Osteocyte (in vitro differentiated cells): ENCODE measurements at regions not wholly inside any gene's neighbourhood (a gene's known extent, or its start where the extent isn't known, plus 50 kb on each side); places are given as distances from the start of the nearest gene placed in this dataset.

ENCODE experiments used
- DNase-seq: peaks from one replicate; pipeline ENCODE4 v3.0.0; 2021; ENCODE audit warnings: mixed read lengths; ENCODE audit not compliant: unreplicated experiment; ENCODE audit errors: extremely low spot score
- H3K27ac Mint-ChIP-seq: one replicate; pipeline ENCODE4 v1.8.0; 2021; ENCODE audit warnings: mild to moderate bottlenecking, mixed read lengths; ENCODE audit not compliant: unreplicated experiment
- H3K27me3 Mint-ChIP-seq: one replicate; pipeline ENCODE4 v1.8.0; 2021; ENCODE audit warnings: mixed read lengths; ENCODE audit not compliant: unreplicated experiment
- H3K36me3 Mint-ChIP-seq: one replicate; pipeline ENCODE4 v1.8.0; 2021; ENCODE audit warnings: mixed read lengths; ENCODE audit not compliant: unreplicated experiment
- H3K4me1 Mint-ChIP-seq: one replicate; pipeline ENCODE4 v1.8.0; 2021; ENCODE audit warnings: mixed read lengths; ENCODE audit not compliant: unreplicated experiment
- H3K4me3 Mint-ChIP-seq: one replicate; pipeline ENCODE4 v1.8.0; 2021; ENCODE audit warnings: mild to moderate bottlenecking, moderate library complexity, mixed read lengths; ENCODE audit not compliant: unreplicated experiment
- H3K9me3 Mint-ChIP-seq: one replicate; pipeline ENCODE4 v1.8.0; 2021; ENCODE audit warnings: mixed read lengths; ENCODE audit not compliant: unreplicated experiment
- TF ChIP-seq, protein P1 (sequence below): fragments of 200-600 bp; sonication (generic); IDR thresholded peaks from 2 replicates; pipeline ENCODE4 v1.5.0; 2021; ENCODE audit warnings: antibody characterized with exemption, mild to moderate bottlenecking, moderate library complexity

DNA sequence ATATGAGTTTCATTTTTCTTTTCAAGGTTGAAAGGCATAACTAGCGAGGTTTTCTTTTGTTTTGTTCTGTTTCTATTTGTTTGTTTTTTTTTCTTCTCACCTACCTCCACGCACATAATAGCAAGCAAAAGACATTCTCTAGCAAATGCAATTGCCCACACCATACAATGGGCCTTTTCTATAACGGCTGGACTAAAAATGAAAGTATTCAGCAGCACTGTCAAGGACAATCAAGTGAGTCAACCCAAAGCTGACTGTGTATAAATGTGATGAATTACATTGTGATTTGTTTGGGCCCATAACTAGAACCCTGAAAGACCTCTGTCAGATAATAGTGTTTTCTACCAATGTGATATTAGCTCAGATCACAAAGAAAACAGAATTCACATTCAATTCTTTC, 496.7 kb downstream of the RNF144B start:
- Mint-ChIP-seq H3K27ac (no peak overlapping the region), H3K36me3 (no peaks in the 10 kb centered on the region), H3K9me3 (peaks cover 7% of the 10 kb centered on the region), H3K27me3 (no peaks in the 10 kb centered on the region), H3K4me3 (no peak overlapping the region), H3K4me1 (no peaks in the 10 kb centered on the region)
- DNase-seq, result no peak
- TF ChIP-seq, protein P1, sequence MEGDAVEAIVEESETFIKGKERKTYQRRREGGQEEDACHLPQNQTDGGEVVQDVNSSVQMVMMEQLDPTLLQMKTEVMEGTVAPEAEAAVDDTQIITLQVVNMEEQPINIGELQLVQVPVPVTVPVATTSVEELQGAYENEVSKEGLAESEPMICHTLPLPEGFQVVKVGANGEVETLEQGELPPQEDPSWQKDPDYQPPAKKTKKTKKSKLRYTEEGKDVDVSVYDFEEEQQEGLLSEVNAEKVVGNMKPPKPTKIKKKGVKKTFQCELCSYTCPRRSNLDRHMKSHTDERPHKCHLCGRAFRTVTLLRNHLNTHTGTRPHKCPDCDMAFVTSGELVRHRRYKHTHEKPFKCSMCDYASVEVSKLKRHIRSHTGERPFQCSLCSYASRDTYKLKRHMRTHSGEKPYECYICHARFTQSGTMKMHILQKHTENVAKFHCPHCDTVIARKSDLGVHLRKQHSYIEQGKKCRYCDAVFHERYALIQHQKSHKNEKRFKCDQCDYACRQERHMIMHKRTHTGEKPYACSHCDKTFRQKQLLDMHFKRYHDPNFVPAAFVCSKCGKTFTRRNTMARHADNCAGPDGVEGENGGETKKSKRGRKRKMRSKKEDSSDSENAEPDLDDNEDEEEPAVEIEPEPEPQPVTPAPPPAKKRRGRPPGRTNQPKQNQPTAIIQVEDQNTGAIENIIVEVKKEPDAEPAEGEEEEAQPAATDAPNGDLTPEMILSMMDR, result no peak

DNA sequence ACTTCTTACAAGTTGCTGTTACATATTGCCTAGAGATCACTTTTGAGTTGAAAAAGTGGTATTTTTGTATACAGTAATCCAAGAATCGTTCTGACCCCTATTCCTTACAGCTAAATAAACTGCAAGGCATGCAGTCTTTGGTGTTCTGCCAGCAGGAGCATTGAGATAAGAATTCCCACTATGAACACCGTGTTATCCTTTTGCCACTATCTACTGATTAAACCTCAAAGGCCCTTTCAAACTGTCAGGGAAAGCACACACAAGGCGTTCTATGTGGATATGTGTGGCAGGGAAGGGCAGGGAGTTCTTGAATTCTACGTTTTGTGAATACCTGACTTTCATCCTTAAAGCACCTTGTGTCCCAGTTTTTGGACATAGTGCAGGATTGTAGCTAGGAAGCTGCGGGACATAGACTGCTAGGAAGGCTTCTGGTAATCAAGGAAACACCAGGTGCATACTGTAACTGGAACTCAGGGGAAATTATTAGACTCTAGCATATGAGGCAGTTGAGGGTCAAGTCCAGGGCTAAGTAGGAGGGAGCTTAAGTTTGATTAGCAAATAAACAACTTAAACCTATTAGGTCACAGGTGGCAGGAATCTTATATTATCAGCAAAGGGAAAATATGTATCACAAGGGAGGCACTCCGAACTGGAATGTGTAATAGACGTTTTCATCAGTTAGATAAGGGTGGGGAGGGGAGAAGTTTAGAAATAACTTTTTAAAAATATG, 506.6 kb downstream of the RNF144B start:
- TF ChIP-seq, protein P1, result no peak
- DNase-seq, result no peak
- no peak overlapping the region for H3K27ac Mint-ChIP-seq
- H3K36me3 Mint-ChIP-seq, result no peaks in the 10 kb centered on the region
- H3K4me3 Mint-ChIP-seq, result no peak overlapping the region
- no peaks in the 10 kb centered on the region for H3K9me3 Mint-ChIP-seq
- no peaks in the 10 kb centered on the region for H3K27me3 Mint-ChIP-seq
- no peaks in the 10 kb centered on the region for H3K4me1 Mint-ChIP-seq

DNA sequence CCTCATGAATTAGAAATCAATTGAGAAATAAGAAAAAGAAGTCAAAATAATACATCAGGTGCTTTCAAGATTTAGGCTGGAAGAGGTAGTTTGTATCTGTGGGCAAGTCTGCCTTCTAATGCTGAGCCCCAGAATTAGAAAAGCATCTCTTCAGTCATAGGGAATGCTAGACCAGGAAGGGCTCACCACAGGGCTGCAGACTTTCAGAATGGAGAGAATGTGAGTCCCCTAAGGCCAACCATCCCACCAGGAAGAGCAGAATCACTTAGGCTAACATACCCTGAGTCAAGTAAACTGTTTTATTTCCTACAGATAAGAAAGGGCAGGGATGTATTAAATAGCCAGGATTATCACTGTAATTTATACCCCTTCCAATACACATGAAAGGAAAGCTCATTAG, 510.2 kb downstream of the RNF144B start:
- H3K9me3 Mint-ChIP-seq, result no peaks in the 10 kb centered on the region
- H3K4me1 Mint-ChIP-seq, result no peaks in the 10 kb centered on the region
- no peak overlapping the region for H3K4me3 Mint-ChIP-seq
- no peaks in the 10 kb centered on the region for H3K27me3 Mint-ChIP-seq
- no peak overlapping the region for H3K27ac Mint-ChIP-seq
- TF ChIP-seq, protein P1, result no peak
- H3K36me3 Mint-ChIP-seq, result no peaks in the 10 kb centered on the region
- no peak for DNase-seq

DNA sequence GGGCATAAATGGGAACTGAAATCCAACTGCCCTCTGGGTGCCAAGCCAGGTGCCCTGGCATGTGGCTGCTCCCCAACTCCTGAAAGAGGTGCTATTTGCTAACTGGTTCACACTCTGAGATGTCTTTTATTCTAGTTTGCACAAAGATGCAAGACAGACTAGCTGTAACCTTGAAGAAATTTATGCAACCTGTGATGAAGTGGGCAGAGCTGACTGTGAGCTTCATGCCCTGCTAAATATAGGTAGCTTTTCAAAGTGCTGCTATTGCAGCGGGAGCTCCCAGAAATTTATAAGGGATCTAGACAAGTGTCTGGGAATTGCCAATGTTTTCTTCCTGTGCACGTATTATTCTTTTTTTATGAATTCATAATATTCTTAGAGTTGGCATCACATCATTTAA, 517.5 kb downstream of the RNF144B start:
- H3K9me3 Mint-ChIP-seq, result no peaks in the 10 kb centered on the region
- H3K4me1 Mint-ChIP-seq, result no peaks in the 10 kb centered on the region
- TF ChIP-seq, protein P1, result no peak
- H3K27me3 Mint-ChIP-seq, result peaks cover 3% of the 10 kb centered on the region
- H3K4me3 Mint-ChIP-seq, result no peak overlapping the region
- no peak overlapping the region for H3K27ac Mint-ChIP-seq
- H3K36me3 Mint-ChIP-seq, result no peaks in the 10 kb centered on the region
- DNase-seq, result no peak

DNA sequence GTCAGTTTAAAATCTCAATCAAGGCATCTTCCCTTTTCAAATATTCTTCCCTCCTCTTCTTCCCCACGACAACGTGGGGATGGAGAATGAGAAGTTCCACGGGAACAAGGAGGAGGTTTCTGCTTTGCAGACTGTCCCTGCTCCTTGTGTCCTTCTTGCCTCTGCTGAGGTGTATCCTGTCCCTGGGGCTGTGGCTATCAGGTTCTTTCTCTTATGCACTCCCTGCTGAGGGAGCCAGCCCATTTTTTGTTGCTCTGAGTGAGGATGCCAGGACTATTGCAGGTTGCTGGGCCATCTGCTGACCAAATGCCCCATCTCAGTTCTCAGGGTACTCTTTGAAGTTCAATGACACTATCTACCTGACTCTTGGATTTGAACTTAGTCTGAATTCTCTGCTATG, 533.6 kb downstream of the RNF144B start:
- Mint-ChIP-seq H3K4me1 (no peaks in the 10 kb centered on the region), H3K4me3 (no peak overlapping the region), H3K27ac (no peak overlapping the region), H3K36me3 (no peaks in the 10 kb centered on the region), H3K9me3 (no peaks in the 10 kb centered on the region), H3K27me3 (peaks cover 6% of the 10 kb centered on the region)
- no peak for DNase-seq
- TF ChIP-seq, protein P1, result no peak
